Peyer's patch (tissue), 4 donors: ENCODE measurements at regions not wholly inside any gene's neighbourhood (a gene's known extent, or its start where the extent isn't known, plus 50 kb on each side); places are given as distances from the start of the nearest gene placed in this dataset.

Source experiments
- DNase-seq, 3 donors: peaks; one replicate each; pipeline ENCODE4 v3.0.0-alpha.2; 2017 to 2019
- H3K27ac ChIP-seq, 4 donors: fragments of 200-600 bp; sonication (generic); one replicate each; pipeline ENCODE4 v1.5.1; 2016 to 2019
- H3K27me3 ChIP-seq, 2 donors: fragments of 200-600 bp; sonication (generic); one replicate each; pipeline ENCODE4 v1.5.1; 2019
- H3K36me3 ChIP-seq, 3 donors: fragments of 200-600 bp; sonication (generic); one replicate each; pipeline ENCODE4 v1.5.1; 2016 to 2019
- H3K4me1 ChIP-seq, 4 donors: fragments of 200-600 bp; sonication (generic); one replicate each; pipeline ENCODE4 v1.5.1; 2016 to 2019
- H3K4me3 ChIP-seq, 4 donors: fragments of 200-600 bp; sonication (generic); 1 replicate in 3 of 4; 2 replicates in 1 of 4; pipeline ENCODE4 v1.5.1; 2016 to 2019; ENCODE audit warnings: mild to moderate bottlenecking in 1 of 4
- H3K9me3 ChIP-seq, 4 donors: fragments of 200-600 bp; sonication (generic); one replicate each; pipeline ENCODE4 v1.5.1; 2016 to 2019; ENCODE audit warnings: mild to moderate bottlenecking in 1 of 4
- CTCF ChIP-seq, 6 experiments: fragments of 450-650 bp in 4 of 6; fragments of 200-600 bp in 2 of 6; sonication (generic) in 1 of 6; IDR thresholded peaks; one replicate each; pipeline ENCODE4 v1.5.1; 2017 to 2019; ENCODE audit warnings: antibody characterized with exemption in 6 of 6, mild to moderate bottlenecking in 3 of 6, moderate library complexity in 1 of 6
- POLR2A ChIP-seq, 2 donors: fragments of 450-650 bp; IDR thresholded peaks; one replicate each; pipeline ENCODE4 v1.5.1; 2017; ENCODE audit warnings: antibody characterized with exemption in 2 of 2, mild to moderate bottlenecking in 2 of 2, moderate library complexity in 2 of 2

DNA sequence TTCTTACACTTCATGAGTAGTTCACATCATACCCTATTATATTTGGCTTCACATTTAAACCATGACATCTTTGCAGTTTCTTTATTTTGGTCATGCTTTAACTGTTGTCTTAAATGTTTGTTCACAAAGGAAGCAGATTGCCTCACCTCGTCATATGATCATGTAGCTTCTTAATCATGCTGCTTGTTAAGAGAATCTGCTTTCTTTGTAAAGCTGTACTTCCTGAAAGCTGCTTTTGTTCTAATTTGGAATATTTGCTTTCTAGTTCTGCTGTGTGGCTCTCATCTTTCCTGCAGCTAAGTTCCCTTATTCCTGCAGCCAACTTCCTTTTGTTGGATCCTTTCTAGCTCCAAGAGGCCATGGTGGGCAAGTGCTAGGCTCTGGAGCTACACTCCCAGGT lies 62.9 kb upstream of the SIM2 start:
- Histone ChIP-seq H3K4me1 (no peaks in the 10 kb centered on the region), H3K9me3 (no peaks in the 10 kb centered on the region), H3K27me3 (no peaks in the 10 kb centered on the region), H3K4me3 (no peak overlapping the region), H3K27ac (no peak overlapping the region), H3K36me3 (no peaks in the 10 kb centered on the region)
- DNase-seq = no peak
- no peak for TF ChIP-seq POLR2A (IDR thresholded peaks at IDR 0.05)
- no peak for TF ChIP-seq CTCF (IDR thresholded peaks at IDR 0.05)

DNA sequence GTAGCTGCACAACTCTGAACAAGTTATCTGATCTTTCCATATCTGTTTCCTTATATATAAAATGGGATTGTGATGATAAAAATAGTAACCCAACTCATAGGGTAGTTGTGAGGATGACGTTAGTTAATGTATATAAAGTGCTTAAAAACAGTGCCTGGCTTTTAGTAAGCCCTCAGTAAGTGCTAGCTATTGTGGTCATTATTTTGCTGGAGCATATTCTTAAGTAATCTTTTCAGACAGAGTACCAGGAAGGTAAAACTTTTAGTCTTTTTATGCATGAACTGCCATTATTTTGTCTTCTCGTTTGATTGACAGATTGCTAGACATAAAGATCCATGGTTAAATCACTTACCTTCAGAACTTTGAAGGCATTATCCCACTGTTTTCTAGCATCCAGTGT lies 62.5 kb upstream of the SIM2 start:
- Histone ChIP-seq H3K9me3 (no peaks in the 10 kb centered on the region), H3K27ac (no peak overlapping the region), H3K27me3 (no peaks in the 10 kb centered on the region), H3K36me3 (no peaks in the 10 kb centered on the region), H3K4me1 (no peaks in the 10 kb centered on the region), H3K4me3 (no peak overlapping the region)
- TF ChIP-seq CTCF (IDR thresholded peaks at IDR 0.05) (no peak), POLR2A (IDR thresholded peaks at IDR 0.05) (no peak)
- DNase-seq = no peak

DNA sequence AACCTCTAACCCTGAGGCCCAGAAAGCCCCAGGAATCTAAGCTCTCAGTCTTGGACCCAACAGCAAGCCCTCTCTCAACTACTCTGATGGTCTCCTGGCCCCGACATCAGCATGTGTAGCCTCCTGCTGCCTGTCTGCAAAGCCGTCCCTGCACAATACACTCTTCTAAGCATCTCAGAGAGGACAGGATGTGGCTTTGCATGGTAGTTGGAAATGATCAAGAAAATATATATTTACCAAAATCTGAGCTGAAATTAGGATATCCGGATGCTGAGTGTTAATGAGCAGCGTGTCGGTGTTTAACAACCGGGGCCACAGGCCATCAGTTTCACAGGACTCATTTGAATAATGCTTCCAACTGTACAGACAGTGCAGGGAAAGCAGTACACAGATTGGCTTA lies 59.1 kb upstream of the SIM2 start:
- TF ChIP-seq POLR2A (IDR thresholded peaks at IDR 0.05) (no peak), CTCF (IDR thresholded peaks at IDR 0.05) (no peak)
- DNase-seq = no peak
- Histone ChIP-seq H3K27me3 (no peaks in the 10 kb centered on the region), H3K27ac (no peak overlapping the region), H3K4me1 (no peaks in the 10 kb centered on the region), H3K36me3 (no peaks in the 10 kb centered on the region), H3K9me3 (no peaks in the 10 kb centered on the region), H3K4me3 (no peak overlapping the region)

GRCh38 chr21:36640174-36640720 lies 58.7 kb upstream of the SIM2 start:
- H3K9me3 ChIP-seq = no peaks in the 10 kb centered on the region
- no peak for DNase-seq
- H3K4me3 ChIP-seq = no peak overlapping the region
- TF ChIP-seq CTCF (IDR thresholded peaks at IDR 0.05) = no peak
- TF ChIP-seq POLR2A (IDR thresholded peaks at IDR 0.05) = no peak
- no peak overlapping the region for H3K27ac ChIP-seq
- H3K4me1 ChIP-seq = no peaks in the 10 kb centered on the region
- no peaks in the 10 kb centered on the region for H3K36me3 ChIP-seq
- H3K27me3 ChIP-seq = no peaks in the 10 kb centered on the region

DNA sequence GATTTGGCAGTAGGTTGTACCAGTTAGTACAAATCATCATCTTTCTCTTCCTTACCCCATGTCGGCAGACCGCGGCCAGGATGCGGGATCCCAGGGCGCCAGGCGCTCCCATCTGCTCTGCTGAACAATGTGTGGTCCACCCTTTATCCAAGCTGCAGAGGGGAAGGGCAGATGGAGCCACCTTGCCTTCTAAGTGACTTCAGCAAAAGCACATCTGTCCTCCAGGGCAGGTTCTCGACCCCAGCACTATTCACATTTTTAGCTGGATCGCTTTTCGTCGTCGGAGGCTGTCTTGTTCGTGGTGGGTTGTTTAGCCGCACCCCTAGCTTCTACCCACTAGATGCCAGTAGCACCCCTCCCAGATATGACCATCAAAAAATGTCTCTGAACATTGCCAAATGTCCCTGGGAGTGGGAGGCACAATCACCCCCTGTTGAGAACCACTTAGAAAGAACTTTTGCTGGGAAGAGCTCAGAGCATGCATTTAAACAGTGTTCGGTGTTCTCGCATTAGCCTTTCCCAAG lies 58.1 kb upstream of the SIM2 start:
- Histone ChIP-seq H3K27ac (no peak overlapping the region), H3K4me1 (no peaks in the 10 kb centered on the region), H3K27me3 (no peaks in the 10 kb centered on the region), H3K36me3 (no peaks in the 10 kb centered on the region), H3K4me3 (no peak overlapping the region), H3K9me3 (no peaks in the 10 kb centered on the region)
- TF ChIP-seq CTCF (IDR thresholded peaks at IDR 0.05) (no peak), POLR2A (IDR thresholded peaks at IDR 0.05) (no peak)
- DNase-seq = no peak

GRCh38 chr21:36641346-36641745 lies 57.6 kb upstream of the SIM2 start:
- TF ChIP-seq POLR2A (IDR thresholded peaks at IDR 0.05) (no peak), CTCF (IDR thresholded peaks at IDR 0.05) (no peak)
- Histone ChIP-seq H3K27ac (no peak overlapping the region), H3K36me3 (no peaks in the 10 kb centered on the region), H3K27me3 (no peaks in the 10 kb centered on the region), H3K4me1 (no peaks in the 10 kb centered on the region), H3K9me3 (no peaks in the 10 kb centered on the region), H3K4me3 (no peak overlapping the region)
- DNase-seq = no peak
